ENCODE measurements at regions not wholly inside any gene's neighbourhood (a gene's known extent, or its start where the extent isn't known, plus 50 kb on each side); places are given as distances from the start of the nearest gene placed in this dataset.

- H3K9me3 ChIP-seq (ENCODE audit: low read depth) = no peaks in the 10 kb centered on the region
- no peaks in the 10 kb centered on the region for H3K27me3 ChIP-seq
- no peak overlapping the region for H3K27ac ChIP-seq
- no peaks in the 10 kb centered on the region for H3K4me1 ChIP-seq (ENCODE audit: low read depth)
- TF ChIP-seq CTCF (IDR thresholded peaks at IDR 0.05; ENCODE audit: low read depth, low read length) = no peak
- DNase-seq (ENCODE audit: low read depth in 1 of 2, low spot score in 1 of 2) = no peak
- H3K36me3 ChIP-seq = no peaks in the 10 kb centered on the region
- no peak overlapping the region for H3K4me3 ChIP-seq
Observed at GRCh38 chr12:88342251-88342806, 200.2 kb downstream of the TMTC3 start.

GRCh38 chr12:88351146-88351545 lies 209.0 kb downstream of the TMTC3 start:
- Histone ChIP-seq H3K36me3 (no peaks in the 10 kb centered on the region), H3K27me3 (no peaks in the 10 kb centered on the region), H3K4me3 (no peak overlapping the region), H3K9me3 (ENCODE audit: low read depth) (no peaks in the 10 kb centered on the region), H3K4me1 (ENCODE audit: low read depth) (no peaks in the 10 kb centered on the region), H3K27ac (no peak overlapping the region)
- no peak for TF ChIP-seq CTCF (IDR thresholded peaks at IDR 0.05; ENCODE audit: low read depth, low read length)
- DNase-seq (ENCODE audit: low read depth in 1 of 2, low spot score in 1 of 2) = no peak

DNA sequence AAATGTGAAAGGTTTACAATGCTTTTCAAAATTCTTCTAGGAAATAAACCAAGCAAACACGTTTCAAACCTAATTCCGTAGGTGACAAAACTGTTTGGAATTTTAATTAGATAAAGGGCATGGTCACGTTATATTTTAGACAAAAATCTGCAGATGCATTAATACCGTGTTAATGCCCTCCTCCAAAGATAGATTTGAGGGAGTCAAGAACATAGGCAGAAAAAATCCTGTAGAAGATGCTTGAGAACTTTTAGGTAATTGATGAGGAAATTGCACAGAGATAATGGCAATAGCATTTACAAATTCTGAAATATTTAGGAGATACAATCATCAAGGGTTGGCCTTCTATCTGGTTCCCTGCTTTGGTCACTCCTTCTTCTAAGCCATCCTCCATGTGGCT lies 212.6 kb downstream of the TMTC3 start:
- no peak for TF ChIP-seq CTCF (IDR thresholded peaks at IDR 0.05; ENCODE audit: low read depth, low read length)
- H3K27me3 ChIP-seq = no peaks in the 10 kb centered on the region
- H3K4me3 ChIP-seq = no peak overlapping the region
- no peaks in the 10 kb centered on the region for H3K36me3 ChIP-seq
- no peaks in the 10 kb centered on the region for H3K4me1 ChIP-seq (ENCODE audit: low read depth)
- no peak for DNase-seq (ENCODE audit: low read depth in 1 of 2, low spot score in 1 of 2)
- H3K9me3 ChIP-seq (ENCODE audit: low read depth) = no peaks in the 10 kb centered on the region
- H3K27ac ChIP-seq = no peak overlapping the region

- no peaks in the 10 kb centered on the region for H3K4me1 ChIP-seq (ENCODE audit: low read depth)
- no peak overlapping the region for H3K4me3 ChIP-seq
- no peaks in the 10 kb centered on the region for H3K36me3 ChIP-seq
- DNase-seq (ENCODE audit: low read depth in 1 of 2, low spot score in 1 of 2) = no peak
- H3K27me3 ChIP-seq = no peaks in the 10 kb centered on the region
- no peak for TF ChIP-seq CTCF (IDR thresholded peaks at IDR 0.05; ENCODE audit: low read depth, low read length)
- H3K9me3 ChIP-seq (ENCODE audit: low read depth) = no peaks in the 10 kb centered on the region
- no peak overlapping the region for H3K27ac ChIP-seq
Observed at GRCh38 chr12:88360343-88360742, 218.2 kb downstream of the TMTC3 start.

DNA sequence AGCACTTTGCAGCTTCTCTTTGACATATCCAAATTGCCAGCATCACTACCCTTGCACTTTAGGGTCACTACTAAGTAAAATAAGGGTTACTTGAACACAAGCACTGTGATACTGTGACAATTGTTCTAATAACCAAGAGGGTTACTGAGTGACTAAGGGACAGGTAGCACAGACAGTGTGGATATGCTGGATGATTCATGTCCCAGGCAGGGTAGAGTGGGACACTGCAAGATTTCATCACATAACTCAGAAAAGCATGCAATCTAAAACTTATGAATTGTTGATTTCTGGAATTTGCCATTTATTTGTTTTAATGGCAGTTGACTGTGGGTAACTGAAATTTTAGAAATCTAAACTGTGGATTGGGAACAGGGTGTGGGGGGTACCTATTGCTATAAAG lies 218.8 kb downstream of the KITLG start:
- TF ChIP-seq CTCF (IDR thresholded peaks at IDR 0.05; ENCODE audit: low read depth, low read length) = no peak
- no peaks in the 10 kb centered on the region for H3K9me3 ChIP-seq (ENCODE audit: low read depth)
- no peak overlapping the region for H3K27ac ChIP-seq

GRCh38 chr12:88362439-88362838 lies 217.8 kb downstream of the KITLG start:
- Histone ChIP-seq H3K4me3 (no peak overlapping the region), H3K27ac (no peak overlapping the region), H3K9me3 (ENCODE audit: low read depth) (no peaks in the 10 kb centered on the region), H3K4me1 (ENCODE audit: low read depth) (no peaks in the 10 kb centered on the region), H3K36me3 (no peaks in the 10 kb centered on the region), H3K27me3 (no peaks in the 10 kb centered on the region)
- no peak for TF ChIP-seq CTCF (IDR thresholded peaks at IDR 0.05; ENCODE audit: low read depth, low read length)
- DNase-seq (ENCODE audit: low read depth in 1 of 2, low spot score in 1 of 2) = peak in 1 of 2 donors; percentile 36

More for the DNA sequence above, 218.8 kb downstream of the KITLG start:
- Histone ChIP-seq H3K4me1 (ENCODE audit: low read depth) (no peaks in the 10 kb centered on the region), H3K36me3 (no peaks in the 10 kb centered on the region), H3K4me3 (no peak overlapping the region), H3K27me3 (no peaks in the 10 kb centered on the region)
- DNase-seq (ENCODE audit: low read depth in 1 of 2, low spot score in 1 of 2) = no peak

Measured in cardiac muscle cell (in vitro differentiated cells and primary cell).